ENCODE measurements at regions not wholly inside any gene's neighbourhood (a gene's known extent, or its start where the extent isn't known, plus 50 kb on each side); places are given as distances from the start of the nearest gene placed in this dataset.

GRCh38 chr13:58992478-58993042 is 1171.2 kb downstream of the DIAPH3 start:
- TF ChIP-seq CTCF (IDR thresholded peaks at IDR 0.05; ENCODE audit: low read depth, low read length, poor library complexity, severe bottlenecking) (no peak), EZH2phosphoT487 (IDR thresholded peaks at IDR 0.05; ENCODE audit: borderline replicate concordance, low read length) (no peak)

Measured in DOHH2 (cell line).